Calu3 (cell line): ENCODE measurements at regions not wholly inside any gene's neighbourhood (a gene's known extent, or its start where the extent isn't known, plus 50 kb on each side); places are given as distances from the start of the nearest gene placed in this dataset.

Experiments
- BruUV-seq: library from RNA; stranded (reverse); fragments of 400-500 nt; replicated peaks from 2 replicates; lab custom pipeline; 2021; lab: Mats Ljungman, UMichigan
- CTCF ChIA-PET: fragments of 300-600 bp; sonication (Branson Sonifier 250); formaldehyde crosslinking; loops from one replicate; lab custom pipeline; 2022; ENCODE audit warnings: antibody characterized with exemption; lab: Charles Lee
- DNase-seq: peaks from one replicate; pipeline ENCODE4 v3.0.0; 2022
- H3K27ac Mint-ChIP-seq: one replicate; pipeline ENCODE4 v1.8.0; 2022; ENCODE audit warnings: mixed read lengths; ENCODE audit not compliant: unreplicated experiment
- H3K27me3 Mint-ChIP-seq: one replicate; pipeline ENCODE4 v1.8.0; 2022; ENCODE audit warnings: mixed read lengths; ENCODE audit not compliant: unreplicated experiment
- H3K36me3 Mint-ChIP-seq: one replicate; pipeline ENCODE4 v1.8.0; 2022; ENCODE audit warnings: mild to moderate bottlenecking, moderate library complexity, mixed read lengths; ENCODE audit not compliant: insufficient read depth, unreplicated experiment
- H3K4me1 Mint-ChIP-seq: one replicate; pipeline ENCODE4 v1.8.0; 2022; ENCODE audit warnings: mild to moderate bottlenecking, low read depth, mixed read lengths; ENCODE audit not compliant: unreplicated experiment
- H3K4me3 Mint-ChIP-seq: one replicate; pipeline ENCODE4 v1.8.0; 2022; ENCODE audit warnings: mild to moderate bottlenecking, low read depth, moderate library complexity, mixed read lengths; ENCODE audit not compliant: unreplicated experiment
- H3K9me3 Mint-ChIP-seq: one replicate; pipeline ENCODE4 v1.8.0; 2022; ENCODE audit warnings: low read depth, mixed read lengths; ENCODE audit not compliant: unreplicated experiment
- intact Hi-C: fragments of 100-400 bp; cut with micrococcal nuclease; formaldehyde crosslinking; loops from one replicate; pipeline ENCODE4 v1.10.0; 2022; ENCODE audit not compliant: unreplicated experiment
- TF ChIP-seq, protein P1 (sequence below): fragments of 200-600 bp; IDR thresholded peaks from one replicate; pipeline ENCODE4 v1.8.0; 2022; ENCODE audit warnings: antibody characterized with exemption; ENCODE audit not compliant: unreplicated experiment

DNA sequence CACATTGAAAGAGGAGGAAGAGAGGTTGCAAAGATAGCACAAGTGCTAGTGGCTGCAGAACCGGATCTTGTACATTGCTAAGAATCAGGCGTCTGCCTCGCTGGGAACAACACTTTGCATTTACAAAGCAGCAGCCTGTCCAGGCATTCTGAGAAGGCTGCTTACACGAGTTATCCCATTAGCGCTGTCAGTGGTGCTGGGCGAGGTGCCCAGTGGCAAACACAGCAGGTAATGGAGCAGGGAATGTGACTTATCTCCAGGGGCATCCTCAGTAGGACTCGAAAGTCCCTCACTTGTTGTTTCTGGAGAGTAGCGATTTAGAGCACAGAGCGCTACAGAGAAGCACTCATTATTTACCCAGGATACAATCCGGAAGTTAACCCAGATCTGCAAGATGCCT is 209.6 kb downstream of the OLFM4 start:
- Mint-ChIP-seq H3K27ac (no peak overlapping the region), H3K4me1 (no peaks in the 10 kb centered on the region), H3K9me3 (no peaks in the 10 kb centered on the region), H3K36me3 (no peaks in the 10 kb centered on the region), H3K4me3 (no peak overlapping the region), H3K27me3 (peaks cover 28% of the 10 kb centered on the region)
- TF ChIP-seq, protein P1, sequence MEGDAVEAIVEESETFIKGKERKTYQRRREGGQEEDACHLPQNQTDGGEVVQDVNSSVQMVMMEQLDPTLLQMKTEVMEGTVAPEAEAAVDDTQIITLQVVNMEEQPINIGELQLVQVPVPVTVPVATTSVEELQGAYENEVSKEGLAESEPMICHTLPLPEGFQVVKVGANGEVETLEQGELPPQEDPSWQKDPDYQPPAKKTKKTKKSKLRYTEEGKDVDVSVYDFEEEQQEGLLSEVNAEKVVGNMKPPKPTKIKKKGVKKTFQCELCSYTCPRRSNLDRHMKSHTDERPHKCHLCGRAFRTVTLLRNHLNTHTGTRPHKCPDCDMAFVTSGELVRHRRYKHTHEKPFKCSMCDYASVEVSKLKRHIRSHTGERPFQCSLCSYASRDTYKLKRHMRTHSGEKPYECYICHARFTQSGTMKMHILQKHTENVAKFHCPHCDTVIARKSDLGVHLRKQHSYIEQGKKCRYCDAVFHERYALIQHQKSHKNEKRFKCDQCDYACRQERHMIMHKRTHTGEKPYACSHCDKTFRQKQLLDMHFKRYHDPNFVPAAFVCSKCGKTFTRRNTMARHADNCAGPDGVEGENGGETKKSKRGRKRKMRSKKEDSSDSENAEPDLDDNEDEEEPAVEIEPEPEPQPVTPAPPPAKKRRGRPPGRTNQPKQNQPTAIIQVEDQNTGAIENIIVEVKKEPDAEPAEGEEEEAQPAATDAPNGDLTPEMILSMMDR, result no peak
- no TSS peak for BruUV-seq
- no peak for DNase-seq
- CTCF ChIA-PET, result no interaction called here
- intact Hi-C loops, result no loop called here

DNA sequence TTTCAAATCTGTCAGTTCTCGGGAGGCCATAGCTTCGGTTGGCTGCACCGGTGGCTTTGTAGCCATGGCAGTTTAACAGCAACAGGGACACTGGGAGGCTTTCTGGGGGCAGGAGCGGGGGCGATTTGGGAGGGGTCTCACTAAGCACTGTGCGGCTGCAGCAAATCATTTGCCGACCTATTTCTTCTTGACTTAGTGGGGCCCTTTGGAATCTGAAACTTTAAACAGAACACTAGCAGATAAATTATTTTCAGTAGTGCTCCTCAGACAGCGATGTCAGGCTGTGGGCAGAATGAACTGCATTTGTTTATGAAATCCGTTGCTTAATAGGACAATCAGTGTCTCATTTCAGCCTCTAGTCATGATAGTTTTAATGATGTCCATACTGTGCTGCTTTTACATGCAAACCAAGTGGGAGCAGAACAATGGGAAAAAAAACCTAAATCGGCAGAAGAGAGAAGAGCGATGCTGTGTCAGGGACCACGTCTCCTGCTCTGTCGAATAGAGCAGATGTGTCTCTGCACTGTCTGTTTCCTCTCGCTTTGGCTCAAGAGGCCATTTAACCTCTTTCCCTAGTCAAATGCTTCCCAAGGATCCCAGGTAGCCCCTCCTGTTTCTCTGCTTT is 211.9 kb downstream of the OLFM4 start:
- CTCF ChIA-PET, result no interaction called here
- no peaks in the 10 kb centered on the region for H3K4me1 Mint-ChIP-seq
- no peak for DNase-seq
- H3K27me3 Mint-ChIP-seq, result peaks cover 36% of the 10 kb centered on the region
- H3K9me3 Mint-ChIP-seq, result no peaks in the 10 kb centered on the region
- H3K27ac Mint-ChIP-seq, result no peak overlapping the region
- H3K4me3 Mint-ChIP-seq, result no peak overlapping the region
- TF ChIP-seq, protein P1, result no peak
- no TSS peak for BruUV-seq
- H3K36me3 Mint-ChIP-seq, result no peaks in the 10 kb centered on the region
- intact Hi-C loops, result no loop called here

DNA sequence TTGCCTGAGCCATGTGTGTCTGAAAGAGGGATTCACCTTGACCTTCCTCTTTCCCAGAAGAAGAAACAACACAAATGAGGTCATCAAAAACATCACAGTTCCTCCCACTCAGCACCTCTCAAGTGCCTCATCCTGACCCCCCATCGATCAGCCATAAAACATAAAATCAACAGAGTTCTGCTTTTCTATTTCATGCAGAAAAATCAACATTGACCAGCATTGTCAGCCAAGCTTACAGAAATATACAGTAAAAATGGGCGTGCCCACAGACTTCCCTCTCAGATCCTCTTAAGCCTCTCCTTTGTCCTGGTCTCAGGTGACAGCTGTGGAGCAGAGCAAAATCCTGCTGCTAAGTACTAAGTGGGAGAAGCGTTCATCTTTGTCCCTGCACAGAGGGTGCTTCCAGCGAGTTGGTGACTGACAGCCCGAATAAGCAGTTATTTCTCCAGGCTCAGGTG is 213.3 kb downstream of the OLFM4 start:
- CTCF ChIA-PET, result no interaction called here
- TF ChIP-seq, protein P1, result no peak
- Mint-ChIP-seq H3K4me3 (no peak overlapping the region), H3K27me3 (peaks cover 50% of the 10 kb centered on the region), H3K4me1 (no peaks in the 10 kb centered on the region), H3K9me3 (no peaks in the 10 kb centered on the region), H3K27ac (no peak overlapping the region), H3K36me3 (no peaks in the 10 kb centered on the region)
- no TSS peak for BruUV-seq
- no peak for DNase-seq
- intact Hi-C loops, result no loop called here

DNA sequence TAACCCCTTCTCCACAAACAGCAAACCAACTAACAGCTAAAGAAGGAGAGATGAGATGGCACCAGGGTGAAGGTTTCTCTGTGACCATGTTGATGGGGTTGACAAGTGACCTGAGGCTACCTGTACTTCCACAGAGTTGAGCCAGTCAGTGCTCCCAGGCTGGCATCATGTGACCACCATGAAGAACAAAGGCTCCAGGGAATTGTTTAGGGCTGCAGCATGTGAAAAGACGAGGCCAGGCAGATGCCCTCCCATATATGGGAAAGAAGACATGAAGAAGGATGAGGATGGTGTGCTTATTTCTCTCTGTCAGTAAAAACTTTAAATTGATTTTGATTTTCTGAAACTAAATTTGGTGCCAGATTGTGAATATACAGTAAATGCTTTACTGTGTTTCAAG is 220.6 kb downstream of the OLFM4 start:
- Mint-ChIP-seq H3K36me3 (no peaks in the 10 kb centered on the region), H3K4me1 (no peaks in the 10 kb centered on the region), H3K27me3 (peaks cover 39% of the 10 kb centered on the region), H3K27ac (no peak overlapping the region), H3K4me3 (no peak overlapping the region), H3K9me3 (no peaks in the 10 kb centered on the region)
- DNase-seq, result no peak
- no TSS peak for BruUV-seq
- TF ChIP-seq, protein P1, result no peak
- intact Hi-C loops, result no loop called here
- CTCF ChIA-PET, result no interaction called here
